PC-9 (cell line): ENCODE measurements at regions not wholly inside any gene's neighbourhood (a gene's known extent, or its start where the extent isn't known, plus 50 kb on each side); places are given as distances from the start of the nearest gene placed in this dataset.

Source experiments
- BruUV-seq: library from RNA; stranded (reverse); fragments of 400-500 nt; replicated peaks from 2 replicates; lab custom pipeline; 2021; lab: Mats Ljungman, UMichigan
- CTCF ChIA-PET: fragments of 300-600 bp; sonication (Branson Sonifier 250); formaldehyde crosslinking; loops from one replicate; lab custom pipeline; 2022; ENCODE audit warnings: antibody characterized with exemption; lab: Charles Lee
- POLR2A ChIA-PET: fragments of 300-600 bp; sonication (Branson Sonifier 250); formaldehyde crosslinking; loops from one replicate; lab custom pipeline; 2022; ENCODE audit warnings: antibody characterized with exemption; ENCODE audit not compliant: unreplicated experiment; lab: Charles Lee
- DNase-seq, 2 experiments: peaks; one replicate each; pipeline versions ENCODE4 v3.0.0 to v3.0.0-alpha.2; 2015 to 2022; ENCODE audit warnings: mixed read lengths in 1 of 2
- H2AFZ ChIP-seq: fragments of 200-600 bp; sonication (generic); 2 replicates; pipeline ENCODE4 v1.8.1; 2017; ENCODE audit warnings: antibody characterized with exemption
- H3F3A ChIP-seq: fragments of 200-600 bp; sonication (generic); 2 replicates; pipeline ENCODE4 v1.8.1; 2017; ENCODE audit warnings: antibody characterized with exemption, mild to moderate bottlenecking, low read depth; ENCODE audit not compliant: insufficient read depth
- H3K27ac ChIP-seq: fragments of 200-600 bp; sonication (generic); 2 replicates; pipeline ENCODE4 v1.6.1; 2016; ENCODE audit warnings: mixed run types
- H3K27me3 ChIP-seq: fragments of 200-600 bp; sonication (generic); 2 replicates; pipeline ENCODE4 v1.6.1; 2016; ENCODE audit warnings: low read depth, mixed run types; ENCODE audit not compliant: insufficient read depth
- H3K36me3 ChIP-seq: fragments of 200-600 bp; sonication (generic); 2 replicates; pipeline ENCODE4 v1.6.1; 2016; ENCODE audit warnings: low read depth, mixed run types
- H3K4me1 ChIP-seq: fragments of 200-600 bp; sonication (generic); replicated peaks from 2 replicates; pipeline ENCODE4 v1.6.1; 2016; ENCODE audit warnings: mixed run types; ENCODE audit not compliant: insufficient read depth
- H3K4me2 ChIP-seq: fragments of 200-600 bp; sonication (generic); 2 replicates; pipeline ENCODE4 v1.6.1; 2017; ENCODE audit warnings: mixed run types
- H3K4me3 ChIP-seq: fragments of 200-600 bp; sonication (generic); 2 replicates; pipeline ENCODE4 v1.6.1; 2016; ENCODE audit warnings: mixed run types
- H3K79me2 ChIP-seq: fragments of 200-600 bp; sonication (generic); 2 replicates; pipeline ENCODE4 v1.6.1; 2017; ENCODE audit warnings: low read depth, mixed run types
- H3K9me2 ChIP-seq: fragments of 200-600 bp; sonication (generic); 2 replicates; pipeline ENCODE4 v1.8.1; 2017; ENCODE audit warnings: mild to moderate bottlenecking; ENCODE audit not compliant: insufficient read depth
- H3K9me3 ChIP-seq: fragments of 200-600 bp; sonication (generic); 2 replicates; pipeline ENCODE4 v1.8.1; 2016; ENCODE audit warnings: low read depth; ENCODE audit not compliant: insufficient read depth
- H4K20me1 ChIP-seq: fragments of 200-600 bp; sonication (generic); 2 replicates; pipeline ENCODE4 v1.8.1; 2017; ENCODE audit not compliant: insufficient read depth
- CTCF ChIP-seq: fragments of 200-600 bp; sonication (generic); conservative IDR thresholded peaks from 2 replicates; pipeline ENCODE4 v1.6.1; 2017; ENCODE audit warnings: mixed run types, antibody characterized with exemption, mild to moderate bottlenecking, moderate library complexity
- EZH2 ChIP-seq: fragments of 200-600 bp; sonication (generic); IDR thresholded peaks from 2 replicates; pipeline ENCODE4 v1.8.0; 2017; ENCODE audit warnings: antibody characterized with exemption, low read depth
- intact Hi-C: fragments of 100-400 bp; cut with micrococcal nuclease; formaldehyde crosslinking; loops from one replicate; pipeline ENCODE4 v1.10.0; 2022; ENCODE audit not compliant: unreplicated experiment

GRCh38 chr5:169356181-169356580, 55.2 kb upstream of the SLIT3 start:
- no peak for TF ChIP-seq EZH2
- TF ChIP-seq CTCF = no peak
- no peaks in the 10 kb centered on the region for H4K20me1 ChIP-seq
- peak overlapping the region; percentile 98 for H3K27ac ChIP-seq
- no peaks in the 10 kb centered on the region for H3K27me3 ChIP-seq
- ChIA-PET CTCF (no interaction called here), POLR2A (no interaction called here)
- DNase-seq = no peak
- H3K36me3 ChIP-seq = no peaks in the 10 kb centered on the region
- H3K4me2 ChIP-seq = peak overlapping the region; percentile 3; the same call in 1 of the 2 replicates
- 0 out of 2 replicates have a peak, but pooled peaks cover 2% of the 10 kb centered on the region for H3K9me3 ChIP-seq
- H3K79me2 ChIP-seq = no peaks in the 10 kb centered on the region
- no peaks in the 10 kb centered on the region for H3K9me2 ChIP-seq
- BruUV-seq = no TSS peak
- peaks cover 64% of the 10 kb centered on the region for H3K4me1 ChIP-seq
- intact Hi-C loops = loop anchor here (2.0 to 10.0 kb wide), 2 partner anchors 19 to 229 kb away; partner anchors contain the start of gene SPDL1
- peak overlapping the region; percentile 37; the same call in 1 of the 2 replicates for H2AFZ ChIP-seq
- peaks cover 37% of the 10 kb centered on the region for H3F3A ChIP-seq
- H3K4me3 ChIP-seq = no peak overlapping the region

DNA sequence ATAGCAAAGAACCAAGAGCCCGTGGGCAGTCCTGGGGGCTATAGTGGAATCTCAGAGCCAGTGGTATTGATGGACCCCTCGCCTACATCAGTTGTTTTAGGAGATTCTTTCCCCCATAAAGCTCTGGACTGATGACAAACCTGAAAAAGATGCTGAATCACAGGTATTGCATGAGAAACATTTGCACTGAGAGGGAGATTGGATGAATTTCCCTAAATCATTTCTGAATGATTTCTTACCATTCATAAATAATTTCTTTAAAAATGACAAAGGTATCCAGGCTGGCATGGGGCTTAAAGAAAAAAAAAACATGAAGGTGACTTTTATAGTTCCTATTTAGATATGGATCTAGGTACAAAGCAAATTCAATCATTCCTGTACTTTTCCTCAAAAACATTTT, 54.0 kb upstream of the SLIT3 start:
- Histone ChIP-seq H3K9me2 (no peaks in the 10 kb centered on the region), H3F3A (peaks cover 46% of the 10 kb centered on the region), H3K27ac (peak overlapping the region; percentile 98), H4K20me1 (no peaks in the 10 kb centered on the region), H3K4me1 (peaks cover 74% of the 10 kb centered on the region), H3K79me2 (no peaks in the 10 kb centered on the region), H3K36me3 (no peaks in the 10 kb centered on the region), H3K27me3 (no peaks in the 10 kb centered on the region), H2AFZ (peak overlapping the region; percentile 60; the same call in 1 of the 2 replicates), H3K9me3 (0 out of 2 replicates have a peak, but pooled peaks cover 2% of the 10 kb centered on the region), H3K4me3 (no peak overlapping the region), H3K4me2 (peak overlapping the region; percentile 62)
- TF ChIP-seq CTCF (no peak), EZH2 (no peak)
- peak in 1 of 2 experiments; percentile 73 for DNase-seq
- intact Hi-C loops = loop anchor here (5.0 to 10.0 kb wide), 2 partner anchors 230 to 1402 kb away; partner anchors contain the start of gene SPDL1
- no TSS peak for BruUV-seq
- ChIA-PET POLR2A (no interaction called here), CTCF (no interaction called here)

- peak overlapping the region; percentile 62 for H3K4me2 ChIP-seq
- no peaks in the 10 kb centered on the region for H3K36me3 ChIP-seq
- no TSS peak for BruUV-seq
Observed at GRCh38 chr5:169354263-169354662, 53.3 kb upstream of the SLIT3 start.

More at GRCh38 chr5:169354263-169354662, 53.3 kb upstream of the SLIT3 start:
- Histone ChIP-seq H3F3A (peaks cover 53% of the 10 kb centered on the region), H4K20me1 (no peaks in the 10 kb centered on the region), H3K9me3 (0 out of 2 replicates have a peak, but pooled peaks cover 2% of the 10 kb centered on the region), H3K27me3 (no peaks in the 10 kb centered on the region), H2AFZ (no peak overlapping the region), H3K79me2 (no peaks in the 10 kb centered on the region), H3K9me2 (no peaks in the 10 kb centered on the region), H3K27ac (peak overlapping the region; percentile 98), H3K4me3 (no peak overlapping the region), H3K4me1 (peaks cover 80% of the 10 kb centered on the region)
- DNase-seq = peak in 1 of 2 experiments; percentile 90
- ChIA-PET CTCF (no interaction called here), POLR2A (no interaction called here)
- TF ChIP-seq EZH2 (no peak), CTCF (no peak)
- intact Hi-C loops = loop anchor here (5.0 to 10.0 kb wide), 2 partner anchors 231 to 1403 kb away; partner anchors contain the start of gene SPDL1
